Daoy (cell line): ENCODE measurements at regions not wholly inside any gene's neighbourhood (a gene's known extent, or its start where the extent isn't known, plus 50 kb on each side); places are given as distances from the start of the nearest gene placed in this dataset.

Experiments
- DNase-seq: peaks from one replicate; pipeline ENCODE4 v3.0.0-alpha.2; 2015; ENCODE audit warnings: low read depth

- DNase-seq: no peak
Observed at GRCh38 chr11:69931060-69931910, 112.1 kb upstream of the FGF3 start.

GRCh38 chr11:69931994-69932910 is 113.0 kb upstream of the FGF3 start:
- no peak for DNase-seq

GRCh38 chr11:69934861-69935494 is 115.8 kb upstream of the FGF3 start:
- DNase-seq: peak; percentile 75

GRCh38 chr11:69935941-69936505 is 116.8 kb upstream of the FGF3 start:
- DNase-seq: no peak

- DNase-seq: no peak
Observed at GRCh38 chr11:69936771-69937170, 117.6 kb upstream of the FGF3 start.

- DNase-seq: no peak
Observed at GRCh38 chr11:69938206-69938605, 119.0 kb upstream of the FGF3 start.

- DNase-seq: no peak
Observed at GRCh38 chr11:69939551-69940245, 120.5 kb upstream of the FGF3 start.

- DNase-seq: no peak
Observed at GRCh38 chr11:69940246-69940610, 121.0 kb upstream of the FGF3 start.

- DNase-seq: no peak
Observed at GRCh38 chr11:69941546-69942332, 122.5 kb upstream of the FGF3 start.

- DNase-seq: no peak
Observed at GRCh38 chr11:69942333-69942820, 123.2 kb upstream of the FGF3 start.

- DNase-seq: peak; percentile 25
Observed at GRCh38 chr11:69943066-69943465, 123.8 kb upstream of the FGF3 start.

GRCh38 chr11:69943506-69943905 is 124.3 kb upstream of the FGF3 start:
- DNase-seq: no peak

- no peak for DNase-seq
Observed at GRCh38 chr11:69944146-69944795, 125.1 kb upstream of the FGF3 start.

- DNase-seq: no peak
Observed at GRCh38 chr11:69945157-69945556, 125.9 kb upstream of the FGF3 start.

GRCh38 chr11:69947059-69947792 is 128.0 kb upstream of the FGF3 start:
- DNase-seq: no peak

GRCh38 chr11:69947793-69948255 is 128.6 kb upstream of the FGF3 start:
- no peak for DNase-seq

GRCh38 chr11:69948256-69949141 is 129.3 kb upstream of the FGF3 start:
- DNase-seq: peak; percentile 89

- DNase-seq: peak; percentile 95
Observed at GRCh38 chr11:69949327-69949726, 128.8 kb upstream of the ANO1 start.
